ENCODE measurements at regions not wholly inside any gene's neighbourhood (a gene's known extent, or its start where the extent isn't known, plus 50 kb on each side); places are given as distances from the start of the nearest gene placed in this dataset.

DNA sequence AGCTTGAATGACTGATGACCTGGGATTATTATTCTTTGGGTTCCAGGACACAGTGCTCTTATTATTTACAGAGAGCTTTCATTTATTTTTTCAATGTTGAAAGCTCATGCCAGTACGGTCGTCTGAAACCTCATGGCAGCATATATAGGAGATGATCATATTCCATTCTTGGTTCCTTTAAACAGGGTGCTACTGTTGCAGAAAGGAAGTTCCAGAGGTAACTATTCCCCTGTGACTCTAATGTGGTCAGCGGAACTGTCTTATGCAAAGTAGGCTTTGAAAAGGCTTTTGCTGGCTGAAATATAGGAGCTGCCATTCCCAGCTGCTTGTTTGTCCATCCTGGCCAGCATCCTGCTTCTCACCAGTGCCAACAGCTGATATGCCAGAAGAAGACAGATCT is 208.3 kb upstream of the LEF1 start:
- TF ChIP-seq FOXM1 (IDR thresholded peaks at IDR 0.05; ENCODE audit: borderline replicate concordance) = no peak
- no peak for TF ChIP-seq FOXK2 (IDR thresholded peaks at IDR 0.05)
- TF ChIP-seq ZNF384 (IDR thresholded peaks at IDR 0.05) = no peak
- no peak for TF ChIP-seq TARDBP (IDR thresholded peaks at IDR 0.05)
- no peak for TF ChIP-seq SP1 (IDR thresholded peaks at IDR 0.05)
- no peak for TF ChIP-seq BHLHE40 (IDR thresholded peaks at IDR 0.05; ENCODE audit: borderline replicate concordance)
- TF ChIP-seq, protein P1, sequence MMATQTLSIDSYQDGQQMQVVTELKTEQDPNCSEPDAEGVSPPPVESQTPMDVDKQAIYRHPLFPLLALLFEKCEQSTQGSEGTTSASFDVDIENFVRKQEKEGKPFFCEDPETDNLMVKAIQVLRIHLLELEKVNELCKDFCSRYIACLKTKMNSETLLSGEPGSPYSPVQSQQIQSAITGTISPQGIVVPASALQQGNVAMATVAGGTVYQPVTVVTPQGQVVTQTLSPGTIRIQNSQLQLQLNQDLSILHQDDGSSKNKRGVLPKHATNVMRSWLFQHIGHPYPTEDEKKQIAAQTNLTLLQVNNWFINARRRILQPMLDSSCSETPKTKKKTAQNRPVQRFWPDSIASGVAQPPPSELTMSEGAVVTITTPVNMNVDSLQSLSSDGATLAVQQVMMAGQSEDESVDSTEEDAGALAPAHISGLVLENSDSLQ (IDR thresholded peaks at IDR 0.05) = no peak
- no peak for TF ChIP-seq NFRKB (IDR thresholded peaks at IDR 0.05)
- TF ChIP-seq FOXA1 (IDR thresholded peaks at IDR 0.05) = no peak
- no peak for TF ChIP-seq SUZ12 (IDR thresholded peaks at IDR 0.05)
- TF ChIP-seq ELF4 (IDR thresholded peaks at IDR 0.05) = no peak
- TF ChIP-seq CTBP1 (IDR thresholded peaks at IDR 0.05; ENCODE audit: borderline replicate concordance) = no peak
- no peak for TF ChIP-seq ARNT (IDR thresholded peaks at IDR 0.05)
